Upper lobe of right lung (tissue), 1 donor: ENCODE measurements at regions not wholly inside any gene's neighbourhood (a gene's known extent, or its start where the extent isn't known, plus 50 kb on each side); places are given as distances from the start of the nearest gene placed in this dataset.

Experiments
- ATAC-seq: fragments of 200-7000 bp; cut with Tn5 transposase; one replicate; pipeline ENCODE4 v1.9.1; 2020; ENCODE audit warnings: mild to moderate bottlenecking, moderate library complexity
- DNase-seq: peaks from one replicate; pipeline ENCODE4 v3.0.0-alpha.2; 2020
- H3K27ac ChIP-seq: fragments of 200-600 bp; one replicate; pipeline ENCODE4 v1.8.0; 2022
- H3K27me3 ChIP-seq: fragments of 200-600 bp; one replicate; pipeline ENCODE4 v1.8.0; 2022; ENCODE audit warnings: mild to moderate bottlenecking
- H3K36me3 ChIP-seq: fragments of 200-600 bp; one replicate; pipeline ENCODE4 v1.8.0; 2022
- H3K4me1 ChIP-seq: fragments of 200-600 bp; one replicate; pipeline ENCODE4 v1.8.0; 2022
- H3K4me3 ChIP-seq: fragments of 200-600 bp; one replicate; pipeline ENCODE4 v1.8.0; 2022; ENCODE audit warnings: mild to moderate bottlenecking
- H3K9me3 ChIP-seq: fragments of 200-600 bp; one replicate; pipeline ENCODE4 v1.8.0; 2022
- intact Hi-C: fragments of 100-400 bp; cut with DNase I; formaldehyde crosslinking; loops from one replicate; pipeline ENCODE4 v1.11.0; 2022
- TF ChIP-seq, protein P1 (sequence below): fragments of 200-600 bp; IDR thresholded peaks from one replicate; pipeline ENCODE4 v1.8.0; 2022; ENCODE audit warnings: antibody characterized with exemption
- donor health status: DM: no; HTN: yes; CAD: no; lungs with severe emphysema.

DNA sequence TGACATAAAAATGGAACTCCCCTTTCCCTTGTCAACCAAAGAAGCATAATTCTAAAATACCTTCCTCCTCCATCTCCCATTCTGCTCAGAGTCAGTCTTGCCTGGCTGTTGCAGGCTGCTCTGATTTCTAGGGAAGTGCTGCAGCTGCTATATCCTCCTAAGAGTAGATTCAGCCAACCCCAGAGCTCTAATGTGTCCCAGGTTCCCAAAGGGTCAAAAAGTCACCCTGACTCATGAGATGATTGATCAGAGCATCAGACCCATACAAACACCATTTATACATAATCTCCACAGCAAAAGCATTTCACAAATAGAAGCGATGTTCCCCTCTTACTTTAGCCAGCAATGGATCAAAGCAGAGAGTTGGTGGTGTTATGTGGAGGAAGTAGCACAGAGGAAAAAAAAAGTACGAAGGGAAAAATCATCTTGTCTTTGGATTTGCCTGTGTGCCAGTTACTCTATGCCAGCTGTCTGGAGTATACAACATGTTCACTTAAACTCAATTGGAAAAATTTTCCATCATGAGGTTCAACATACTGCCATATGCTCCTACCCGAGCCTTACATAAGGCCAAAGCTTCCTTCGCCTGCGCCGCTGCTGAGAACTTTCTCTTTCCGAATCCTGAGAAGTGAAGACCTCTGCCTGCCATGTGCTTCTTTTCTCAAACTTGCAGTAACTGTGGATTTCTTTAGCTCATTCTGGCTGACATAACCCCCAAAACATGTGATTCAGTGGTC is 258.0 kb downstream of the TLE4 start:
- TF ChIP-seq, protein P1, sequence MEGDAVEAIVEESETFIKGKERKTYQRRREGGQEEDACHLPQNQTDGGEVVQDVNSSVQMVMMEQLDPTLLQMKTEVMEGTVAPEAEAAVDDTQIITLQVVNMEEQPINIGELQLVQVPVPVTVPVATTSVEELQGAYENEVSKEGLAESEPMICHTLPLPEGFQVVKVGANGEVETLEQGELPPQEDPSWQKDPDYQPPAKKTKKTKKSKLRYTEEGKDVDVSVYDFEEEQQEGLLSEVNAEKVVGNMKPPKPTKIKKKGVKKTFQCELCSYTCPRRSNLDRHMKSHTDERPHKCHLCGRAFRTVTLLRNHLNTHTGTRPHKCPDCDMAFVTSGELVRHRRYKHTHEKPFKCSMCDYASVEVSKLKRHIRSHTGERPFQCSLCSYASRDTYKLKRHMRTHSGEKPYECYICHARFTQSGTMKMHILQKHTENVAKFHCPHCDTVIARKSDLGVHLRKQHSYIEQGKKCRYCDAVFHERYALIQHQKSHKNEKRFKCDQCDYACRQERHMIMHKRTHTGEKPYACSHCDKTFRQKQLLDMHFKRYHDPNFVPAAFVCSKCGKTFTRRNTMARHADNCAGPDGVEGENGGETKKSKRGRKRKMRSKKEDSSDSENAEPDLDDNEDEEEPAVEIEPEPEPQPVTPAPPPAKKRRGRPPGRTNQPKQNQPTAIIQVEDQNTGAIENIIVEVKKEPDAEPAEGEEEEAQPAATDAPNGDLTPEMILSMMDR: no peak
- Histone ChIP-seq H3K9me3 (no peaks in the 10 kb centered on the region), H3K4me3 (no peak overlapping the region), H3K4me1 (no peaks in the 10 kb centered on the region), H3K27ac (no peak overlapping the region), H3K36me3 (no peaks in the 10 kb centered on the region), H3K27me3 (no peaks in the 10 kb centered on the region)
- intact Hi-C loops: no loop called here
- DNase-seq (no peak), ATAC-seq (no peak)

DNA sequence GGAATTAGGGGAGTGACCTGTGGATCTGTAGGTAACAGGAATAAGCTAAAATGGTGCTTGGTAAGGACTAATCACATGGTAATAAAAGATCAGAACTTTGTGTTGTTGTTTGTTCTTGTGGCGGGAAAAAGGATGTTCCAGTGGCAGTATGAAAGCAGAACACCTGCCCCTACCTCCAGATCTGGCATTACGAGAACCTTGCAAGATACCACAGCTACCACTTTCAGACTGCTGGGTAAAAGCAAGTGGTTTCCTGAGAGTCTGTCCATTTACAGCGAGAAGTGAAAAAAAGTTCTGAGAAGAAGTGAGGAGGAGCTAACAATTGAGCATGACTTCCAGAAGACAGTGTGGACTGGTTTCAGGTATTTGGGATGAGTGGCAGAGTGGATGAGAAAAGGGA is 252.5 kb downstream of the TLE4 start:
- no peak for ATAC-seq
- Histone ChIP-seq H3K36me3 (no peaks in the 10 kb centered on the region), H3K27ac (no peak overlapping the region), H3K9me3 (no peaks in the 10 kb centered on the region), H3K4me3 (no peak overlapping the region), H3K27me3 (no peaks in the 10 kb centered on the region), H3K4me1 (no peaks in the 10 kb centered on the region)
- no peak for DNase-seq
- TF ChIP-seq, protein P1: no peak
- intact Hi-C loops: no loop called here

DNA sequence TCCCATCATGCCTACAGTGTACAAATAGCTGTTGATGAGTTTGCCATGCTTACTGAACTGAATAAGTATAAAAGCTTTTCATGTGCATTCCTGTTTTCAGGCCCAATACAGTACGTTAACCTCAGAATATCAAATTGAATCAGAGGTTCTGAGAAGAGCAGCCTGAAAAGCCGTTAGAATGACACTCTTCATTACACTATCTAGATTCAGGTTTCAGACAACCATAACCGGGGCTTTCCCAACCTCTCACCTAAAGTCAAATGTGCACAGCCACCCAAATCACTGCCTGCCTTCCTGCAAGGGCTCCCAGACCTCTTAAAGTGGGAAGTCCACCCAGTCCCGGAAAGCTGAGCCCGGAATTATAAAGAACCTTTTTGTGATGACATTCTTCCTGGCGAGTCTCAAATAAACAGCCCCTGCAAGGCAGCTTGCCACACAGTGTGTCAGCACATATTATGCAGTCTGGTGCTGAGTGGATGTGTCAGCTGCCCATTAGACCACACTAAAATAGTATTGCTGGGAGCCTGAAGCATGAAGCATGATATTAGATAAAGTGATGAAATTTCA is 245.8 kb downstream of the TLE4 start:
- Histone ChIP-seq H3K9me3 (no peaks in the 10 kb centered on the region), H3K4me3 (no peak overlapping the region), H3K27me3 (no peaks in the 10 kb centered on the region), H3K36me3 (no peaks in the 10 kb centered on the region), H3K27ac (no peak overlapping the region), H3K4me1 (no peaks in the 10 kb centered on the region)
- TF ChIP-seq, protein P1: no peak
- intact Hi-C loops: no loop called here
- no peak for ATAC-seq
- DNase-seq: no peak

DNA sequence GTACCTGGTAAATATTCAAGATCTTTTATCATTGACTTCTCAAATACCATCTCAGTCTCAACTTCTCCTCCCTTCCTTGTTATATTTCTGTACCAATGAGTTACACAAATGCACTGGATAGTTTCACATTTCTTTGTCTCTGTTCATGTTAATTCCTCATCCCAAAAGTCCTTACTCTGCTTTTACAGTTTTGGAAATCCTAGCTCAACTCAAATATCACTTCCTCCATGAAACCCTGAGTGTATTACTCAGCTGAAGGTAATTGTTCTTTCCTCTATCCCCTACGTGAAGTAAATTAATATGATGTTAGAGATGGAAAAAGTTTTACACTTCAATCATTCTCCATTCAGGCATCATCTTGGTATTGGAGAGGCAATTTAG is 241.5 kb downstream of the TLE4 start:
- Histone ChIP-seq H3K4me1 (no peaks in the 10 kb centered on the region), H3K36me3 (no peaks in the 10 kb centered on the region), H3K27ac (no peak overlapping the region), H3K4me3 (peak overlapping the region; percentile 9), H3K9me3 (no peaks in the 10 kb centered on the region), H3K27me3 (no peaks in the 10 kb centered on the region)
- TF ChIP-seq, protein P1: no peak
- intact Hi-C loops: no loop called here
- ATAC-seq (no peak), DNase-seq (no peak)

DNA sequence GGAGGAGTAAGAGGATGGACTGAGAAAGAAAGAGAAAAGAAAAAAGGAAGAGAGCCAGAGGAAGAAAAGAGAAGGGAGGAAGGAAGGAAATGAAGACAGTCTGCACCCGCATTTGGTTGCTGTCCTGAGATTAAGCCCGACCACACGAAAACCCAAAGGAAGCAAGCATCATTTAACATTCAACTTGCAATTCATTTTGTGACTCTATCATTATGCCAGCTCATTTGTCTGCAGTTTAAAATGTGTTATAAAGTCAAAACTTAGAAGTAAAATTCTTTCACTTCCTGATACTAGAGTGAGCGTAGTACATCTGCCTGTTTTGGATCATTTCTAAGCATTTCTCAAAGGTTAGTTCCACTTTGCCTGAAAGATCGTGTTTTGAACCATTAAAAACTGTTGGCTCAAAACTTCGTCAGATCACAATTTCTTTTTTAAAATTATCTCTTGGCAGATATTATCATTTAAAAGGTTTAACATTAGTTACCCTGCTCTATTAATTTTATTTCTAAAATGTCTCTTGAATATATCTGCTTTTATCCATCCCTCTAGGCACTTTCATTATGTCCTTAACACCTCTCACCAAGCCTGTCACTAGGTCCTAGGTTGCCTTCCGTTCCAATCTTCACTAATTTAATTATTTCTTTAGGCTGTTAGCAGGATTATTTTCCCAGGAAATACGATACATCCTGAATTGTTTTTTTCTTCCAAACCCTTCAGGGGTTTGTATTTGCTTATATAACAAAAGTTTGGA is 240.9 kb downstream of the TLE4 start:
- intact Hi-C loops: no loop called here
- H3K36me3 ChIP-seq: no peaks in the 10 kb centered on the region

More for the DNA sequence above, 240.9 kb downstream of the TLE4 start:
- H3K27ac ChIP-seq: no peak overlapping the region
- DNase-seq: no peak
- ATAC-seq: no peak
- no peaks in the 10 kb centered on the region for H3K9me3 ChIP-seq
- TF ChIP-seq, protein P1: no peak
- no peaks in the 10 kb centered on the region for H3K4me1 ChIP-seq
- no peaks in the 10 kb centered on the region for H3K27me3 ChIP-seq
- peak overlapping the region; percentile 9 for H3K4me3 ChIP-seq
